HG02759 (cell line): ENCODE measurements at regions not wholly inside any gene's neighbourhood (a gene's known extent, or its start where the extent isn't known, plus 50 kb on each side); places are given as distances from the start of the nearest gene placed in this dataset.

Source experiments
- ATAC-seq: cut with Tn5 transposase; IDR thresholded peaks from one replicate; pipeline ENCODE4 v1.9.1; 2021; ENCODE audit warnings: mild to moderate bottlenecking, moderate library complexity; ENCODE audit not compliant: unreplicated experiment

DNA sequence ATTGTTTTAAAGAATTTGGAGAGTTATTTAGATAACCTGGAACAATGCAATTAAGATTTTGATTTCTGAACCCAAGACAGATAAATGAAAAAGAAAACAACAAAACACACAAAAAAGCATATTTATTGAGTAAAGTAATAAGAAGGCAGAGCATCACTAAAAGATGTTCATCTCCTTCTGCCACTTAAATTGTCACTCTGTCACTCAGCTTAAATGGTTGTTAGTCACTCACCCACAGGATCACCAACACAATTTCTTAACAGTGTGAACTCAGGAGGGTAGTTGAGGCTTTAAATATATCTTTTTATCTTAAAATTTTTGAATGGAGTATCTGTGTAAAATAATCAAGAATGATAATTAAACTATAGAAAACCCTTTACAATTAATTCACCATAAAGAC, 1215.5 kb upstream of the PCDH20 start:
- ATAC-seq, result no peak

DNA sequence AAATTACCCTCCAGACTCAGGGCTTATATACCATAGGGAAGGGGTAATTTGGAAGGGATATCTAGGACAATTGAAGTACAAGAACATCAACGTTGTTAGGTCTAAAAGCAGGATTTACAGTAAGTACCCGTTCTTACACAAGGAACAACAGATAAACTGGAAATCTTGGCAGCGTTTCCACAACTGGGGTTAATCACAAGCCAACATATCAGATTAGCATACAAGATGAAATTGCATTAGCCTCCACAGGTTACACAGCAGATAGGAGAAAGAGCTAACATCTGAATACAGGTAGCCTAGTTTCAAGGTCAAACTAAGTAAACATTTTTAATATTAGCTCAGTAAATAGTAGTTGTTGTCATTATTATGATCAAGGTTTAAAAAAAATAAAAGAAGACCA, 1214.0 kb upstream of the PCDH20 start:
- ATAC-seq, result no peak

DNA sequence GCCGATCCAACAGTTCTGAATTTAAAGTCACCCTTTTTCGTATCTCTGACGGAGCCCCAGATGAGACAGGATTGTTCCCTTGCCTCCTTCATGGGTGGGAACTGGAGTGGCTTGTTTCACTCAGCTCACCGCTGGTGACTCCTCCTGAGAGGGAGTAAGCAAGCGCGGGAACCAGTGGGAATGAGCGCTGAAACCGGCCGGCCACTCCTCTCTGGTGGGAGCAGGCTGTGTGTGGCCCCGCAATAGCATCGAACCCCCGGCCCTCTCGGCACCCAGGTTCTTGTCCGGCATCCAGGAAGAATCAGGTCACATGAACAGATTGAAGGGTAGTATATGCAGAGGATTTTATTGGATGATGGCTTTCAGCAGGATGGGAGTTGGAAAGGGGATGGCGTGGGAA, 1211.6 kb upstream of the PCDH20 start:
- no peak for ATAC-seq

DNA sequence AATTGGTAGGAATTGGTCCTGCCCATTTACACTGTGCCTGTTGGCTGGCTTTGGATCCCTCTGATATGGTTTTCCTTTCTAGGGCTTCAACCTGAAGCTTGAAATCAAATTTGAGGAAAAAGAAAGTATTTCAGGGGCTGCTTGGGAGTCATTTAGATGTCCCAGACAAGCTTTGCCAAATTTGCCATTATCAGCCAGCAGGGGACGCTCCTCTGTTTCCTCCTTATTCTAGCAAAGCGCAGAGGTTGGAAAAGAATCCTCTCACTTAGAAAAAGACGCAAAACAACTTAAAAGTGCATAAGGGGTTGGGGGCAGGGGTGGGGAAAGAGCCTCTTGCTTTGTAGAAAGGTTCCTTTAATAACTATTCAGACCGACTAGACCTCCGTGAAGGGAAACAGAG, 1211.1 kb upstream of the PCDH20 start:
- no peak for ATAC-seq

DNA sequence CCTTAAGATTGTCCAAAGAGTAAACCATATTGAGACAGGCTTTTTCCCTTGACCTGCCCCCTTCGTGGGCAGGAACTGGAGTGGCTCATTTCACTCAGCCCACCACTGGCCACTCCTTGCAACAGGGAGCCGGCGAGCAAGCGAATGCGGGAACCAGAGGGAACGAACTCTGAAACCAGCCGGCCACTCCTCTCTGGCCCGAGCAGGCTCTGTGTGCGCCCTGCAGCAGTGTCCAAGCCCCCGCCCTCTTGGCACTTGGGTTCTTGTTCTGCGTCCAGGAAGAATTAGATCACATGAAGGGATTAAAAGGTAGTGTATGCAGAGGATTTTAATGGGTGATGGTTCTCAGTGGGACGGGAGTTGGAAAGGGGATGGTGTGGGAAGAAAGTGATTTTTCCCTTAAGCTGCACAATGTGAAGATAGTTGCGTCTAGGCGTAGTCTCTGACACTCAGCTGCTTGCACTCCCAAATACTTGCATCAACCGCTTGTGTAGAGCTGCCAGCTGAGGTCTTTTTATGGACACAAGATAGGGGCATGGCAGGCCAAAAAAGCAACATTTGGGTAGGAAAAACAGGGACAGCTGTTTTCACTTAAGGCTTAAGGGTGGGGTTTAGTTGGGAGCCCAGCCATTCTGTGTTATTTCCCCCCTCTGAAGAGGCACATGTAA, 1209.7 kb upstream of the PCDH20 start:
- ATAC-seq, result no peak

DNA sequence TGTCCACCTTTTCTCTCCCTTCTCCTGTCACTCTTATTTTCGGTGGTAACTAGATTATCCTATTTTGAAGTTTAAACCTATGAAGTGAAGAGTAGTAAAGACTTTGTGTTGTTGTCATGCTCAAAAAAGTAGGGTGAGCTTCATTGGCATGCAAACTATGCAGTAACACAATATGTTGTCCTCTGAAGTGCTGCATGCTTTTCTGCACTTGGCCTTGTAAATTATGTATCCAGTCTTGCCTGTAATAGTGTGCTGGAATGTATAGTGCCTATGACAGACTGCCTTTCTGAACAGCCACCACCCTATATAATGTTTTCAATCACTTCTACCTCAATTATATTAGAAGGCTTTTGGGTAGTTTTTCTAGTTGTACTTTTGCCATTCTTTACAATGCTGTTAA, 1198.2 kb upstream of the PCDH20 start:
- no peak for ATAC-seq

DNA sequence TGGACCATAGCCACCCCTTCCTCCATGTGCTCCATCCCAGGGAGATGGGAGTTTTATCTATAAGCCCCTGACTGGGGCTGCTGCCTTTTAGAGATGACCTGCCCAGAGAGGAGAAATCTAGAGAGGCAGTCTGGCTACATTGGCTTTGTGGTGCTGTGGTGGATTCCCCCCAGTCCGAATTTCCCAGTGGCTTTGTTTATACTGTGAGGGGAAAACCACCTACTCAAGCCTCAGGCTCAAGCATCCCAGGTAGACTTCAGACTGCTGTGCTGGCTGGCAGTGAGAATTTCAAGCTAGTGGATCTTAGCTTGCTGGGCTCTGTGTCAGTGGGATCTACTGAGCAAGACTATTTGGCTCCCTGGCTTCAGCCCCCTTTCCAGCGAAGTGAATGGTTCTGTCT, 1195.7 kb upstream of the PCDH20 start:
- no peak for ATAC-seq

DNA sequence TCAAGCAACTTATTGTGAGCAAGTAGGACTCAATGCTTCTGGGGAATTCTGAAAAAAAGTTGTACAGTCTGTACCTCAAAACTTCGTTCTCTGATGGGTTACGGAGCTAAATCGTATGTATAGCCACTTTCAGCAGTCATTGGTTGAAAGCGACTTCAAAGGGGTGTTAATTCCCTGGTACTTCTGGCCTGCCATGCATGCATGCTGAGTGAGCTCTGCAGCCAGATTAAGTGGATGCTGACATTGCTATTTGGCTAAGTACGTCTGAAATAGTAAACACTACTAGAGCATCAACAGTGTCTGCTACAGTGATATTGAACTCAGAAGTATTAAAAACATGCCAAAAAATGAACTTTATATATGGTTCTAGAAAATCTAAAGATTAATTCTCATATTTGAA, 1183.1 kb upstream of the PCDH20 start:
- no peak for ATAC-seq

DNA sequence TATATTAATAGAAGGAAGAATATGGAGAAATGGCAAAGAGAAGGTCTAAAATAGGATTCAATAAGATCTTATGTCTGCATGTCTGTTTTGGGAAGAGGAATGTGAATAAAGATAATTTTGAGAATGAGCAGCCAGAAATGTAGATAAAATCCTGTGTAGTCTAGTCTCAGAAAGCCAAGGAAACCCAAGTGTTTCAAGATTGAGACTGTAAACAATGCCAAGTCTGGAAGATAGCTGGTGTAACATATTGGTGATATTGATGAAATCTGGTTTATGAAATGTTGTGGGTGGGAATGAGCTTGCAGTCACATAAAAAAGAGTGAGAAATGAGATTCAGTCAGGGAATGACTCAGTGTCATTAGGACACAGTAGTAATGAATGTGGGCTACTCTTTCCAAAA, 1180.3 kb upstream of the PCDH20 start:
- ATAC-seq, result no peak

DNA sequence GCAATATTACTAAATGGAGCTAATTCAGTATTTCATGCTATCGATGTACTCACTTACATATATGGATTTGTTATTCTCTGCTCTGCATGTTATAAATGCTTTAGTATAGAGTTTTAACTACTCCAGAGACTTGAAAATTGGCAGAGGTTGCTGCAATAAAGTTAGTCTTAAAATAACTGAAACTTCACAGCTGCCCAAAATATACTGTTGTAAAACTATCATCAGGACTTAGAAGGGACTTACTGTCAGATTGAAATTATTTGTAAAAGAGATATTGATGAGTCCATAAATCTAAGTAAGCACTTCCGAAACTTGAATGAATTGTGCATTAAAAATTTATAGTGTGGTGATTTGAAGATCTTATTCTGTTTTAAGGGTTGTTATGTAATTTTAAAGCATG, 1178.2 kb upstream of the PCDH20 start:
- ATAC-seq, result no peak

DNA sequence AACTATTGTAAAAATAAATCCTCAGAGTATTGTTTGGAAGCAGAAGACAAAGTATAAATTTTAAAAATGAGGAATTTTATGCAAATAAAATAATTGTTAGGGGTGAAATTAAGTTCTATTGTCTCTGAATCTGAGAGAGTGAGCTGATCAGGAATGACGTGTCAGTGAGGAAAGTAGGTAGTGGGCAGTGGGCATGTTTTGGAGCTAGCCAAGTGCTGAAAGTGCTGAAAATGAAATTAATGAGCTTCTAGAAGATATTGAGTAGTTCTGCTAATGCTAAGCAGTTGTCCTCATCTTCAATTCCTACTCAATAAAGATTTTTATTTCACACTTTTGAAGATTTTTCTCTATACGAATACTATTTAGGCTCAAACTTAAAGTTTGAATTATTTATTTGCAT, 1167.8 kb upstream of the PCDH20 start:
- no peak for ATAC-seq

DNA sequence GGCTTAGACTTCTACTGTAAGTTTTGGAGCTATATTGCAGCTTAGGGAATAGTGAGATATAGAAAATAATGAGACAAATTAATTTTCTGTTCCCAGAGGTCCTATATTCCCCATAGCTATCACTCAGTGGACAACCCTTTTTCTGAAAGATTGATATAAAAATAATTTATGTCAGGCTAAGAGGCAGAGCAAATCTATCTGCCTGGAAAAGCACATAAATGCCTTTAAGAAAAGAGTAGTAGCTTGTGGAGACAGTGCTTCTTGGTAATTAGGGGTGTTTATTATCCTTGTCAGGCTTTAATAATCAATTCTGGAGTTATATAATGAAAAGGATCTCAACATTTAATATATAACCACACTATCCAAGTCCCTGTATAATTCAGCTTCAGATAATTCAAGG, 1162.8 kb upstream of the PCDH20 start:
- ATAC-seq, result no peak

DNA sequence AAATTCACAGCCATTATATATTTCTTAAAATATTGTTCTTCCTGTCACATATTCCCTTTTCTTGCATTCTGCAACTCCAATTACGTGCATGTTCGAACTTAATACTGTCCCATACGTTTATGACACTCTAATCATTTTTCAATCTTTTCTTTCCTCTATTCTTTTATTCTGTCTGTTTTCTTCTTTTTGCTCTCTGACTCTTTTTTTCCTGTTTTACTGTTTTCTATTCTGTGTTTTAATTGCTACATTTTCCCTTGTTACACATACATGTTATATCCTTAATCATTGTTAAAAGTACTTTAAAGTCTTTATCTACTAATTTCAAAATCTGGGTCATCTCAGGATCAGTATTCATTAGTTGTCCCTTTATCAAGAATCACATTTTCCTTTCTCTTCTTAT, 1149.1 kb upstream of the PCDH20 start:
- ATAC-seq, result no peak

DNA sequence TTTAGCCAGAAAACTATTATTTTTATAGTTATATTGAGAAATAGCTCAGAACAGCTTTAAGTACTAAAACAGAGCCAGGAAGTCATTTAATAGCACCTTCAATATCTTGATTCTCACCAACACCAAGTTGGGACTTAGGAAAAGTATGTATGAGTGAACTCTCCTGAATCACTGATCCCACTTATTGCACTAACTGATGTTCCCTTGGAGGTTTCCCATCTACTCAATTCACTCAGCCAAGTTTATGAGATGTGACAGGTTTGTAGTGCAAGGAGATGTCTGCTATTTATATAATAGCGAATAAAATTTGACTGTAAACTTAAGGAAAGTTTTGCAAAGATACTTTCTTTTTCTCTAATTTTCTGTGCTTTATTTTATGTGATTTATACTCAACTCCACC, 1147.6 kb upstream of the PCDH20 start:
- ATAC-seq, result no peak

DNA sequence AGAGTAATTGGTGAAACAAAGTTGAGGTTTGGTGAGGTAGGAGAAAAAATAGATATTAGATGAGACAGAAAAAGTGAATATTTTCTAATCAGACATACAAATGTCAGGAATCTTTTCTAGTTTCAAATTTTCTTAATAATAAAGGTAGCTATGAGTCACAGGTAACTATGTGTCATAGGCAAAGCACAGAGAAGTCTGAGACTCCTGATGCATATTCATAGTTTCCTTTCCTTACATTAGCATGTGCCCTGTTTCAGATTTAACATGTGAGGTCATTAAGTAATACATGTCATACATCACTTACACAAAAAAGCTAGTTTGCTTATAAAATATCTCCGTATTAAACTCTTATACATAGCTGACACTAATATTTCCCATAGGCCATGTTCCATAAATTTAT, 1141.3 kb upstream of the PCDH20 start:
- ATAC-seq, result no peak

DNA sequence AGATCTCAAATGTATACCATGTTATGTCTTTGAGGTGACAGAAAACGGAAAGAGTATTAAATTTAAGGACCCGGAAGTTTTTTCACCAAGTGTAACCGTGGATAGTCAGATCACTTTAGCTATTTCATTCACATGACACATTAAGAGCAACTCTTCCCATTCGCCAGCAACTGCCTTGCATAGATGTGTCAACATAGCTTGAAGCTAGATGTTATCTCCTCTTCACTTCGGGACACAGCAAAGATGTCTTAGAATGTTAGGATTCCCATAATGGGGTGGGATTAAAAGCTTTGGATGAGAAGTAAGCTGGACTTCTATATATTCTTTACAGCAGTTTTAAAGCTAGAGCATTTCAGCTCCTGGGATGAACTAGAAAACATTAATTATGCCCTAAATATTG, 1135.9 kb upstream of the PCDH20 start:
- ATAC-seq, result no peak

DNA sequence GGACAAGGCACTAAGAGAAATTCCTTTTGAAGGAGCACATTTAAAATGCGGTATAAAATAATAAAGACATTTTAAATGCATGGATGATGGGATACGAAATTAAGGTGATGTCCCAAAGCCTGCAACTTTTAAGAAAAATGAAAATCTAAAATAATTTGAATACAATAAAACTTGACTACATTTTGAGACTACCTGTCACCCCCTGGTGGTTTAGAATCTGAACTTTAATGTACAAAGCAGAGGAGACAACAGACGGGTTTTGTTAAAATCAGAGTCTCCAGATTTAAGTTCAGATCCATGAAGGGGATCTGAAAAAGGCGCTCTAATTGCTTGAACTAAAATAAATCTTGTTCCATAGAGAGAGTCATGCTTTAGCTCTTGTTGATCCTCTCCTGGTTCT, 1129.3 kb upstream of the PCDH20 start:
- no peak for ATAC-seq

DNA sequence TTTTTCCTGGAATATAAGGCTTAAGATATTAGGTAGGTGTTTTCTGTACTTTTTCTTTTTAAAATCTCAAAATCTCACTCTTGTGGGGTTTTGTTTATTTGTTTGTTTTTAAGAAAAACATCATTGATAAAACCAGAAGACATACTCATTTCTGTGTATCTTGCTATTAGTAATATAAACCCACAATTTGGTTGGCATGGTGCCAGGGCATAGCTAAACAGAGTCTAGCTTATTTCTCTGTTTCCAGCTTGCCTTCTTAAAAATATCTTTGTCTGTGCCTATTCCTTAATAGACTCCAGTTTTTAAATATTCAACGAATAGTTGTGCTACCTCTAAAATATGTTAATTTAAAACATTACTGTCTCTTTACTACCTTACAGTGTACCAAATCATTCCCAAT, 1121.9 kb upstream of the PCDH20 start:
- no peak for ATAC-seq

DNA sequence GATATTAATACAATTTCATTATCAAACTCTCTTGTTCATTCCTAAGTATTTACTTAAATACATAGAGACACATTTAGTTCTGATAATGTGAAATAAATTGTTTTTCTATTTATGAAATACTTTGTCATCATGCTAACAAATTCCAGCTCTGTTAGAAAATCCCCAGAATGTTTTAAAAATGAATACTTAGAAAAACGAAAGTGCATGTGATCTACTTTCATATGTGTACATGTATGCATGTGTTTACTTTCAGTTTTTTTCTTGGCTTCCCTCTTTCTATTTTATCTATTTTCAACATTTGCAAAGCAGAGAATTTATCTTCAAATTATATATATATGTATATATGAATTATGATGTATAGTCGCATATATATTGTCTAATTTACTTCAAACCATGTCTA, 1110.0 kb upstream of the PCDH20 start:
- no peak for ATAC-seq

DNA sequence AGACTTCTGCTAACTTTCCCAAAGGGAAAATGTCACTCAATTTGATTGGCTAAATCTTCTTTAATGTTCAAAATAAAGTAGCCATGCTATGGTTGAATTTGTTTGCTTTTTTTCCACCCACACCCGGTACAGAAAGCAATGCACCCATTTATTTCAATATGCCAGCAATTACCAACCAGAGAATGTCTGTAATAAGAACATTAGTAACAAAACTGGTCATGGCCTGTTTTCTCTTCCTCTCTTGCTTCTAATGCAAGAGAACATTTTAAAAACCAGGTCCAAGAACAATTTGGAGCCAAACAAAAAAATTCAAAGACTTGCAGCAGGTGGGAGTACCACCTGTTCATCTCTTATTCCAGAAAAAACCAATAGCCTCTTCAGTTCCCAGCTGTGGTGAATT, 1108.8 kb upstream of the PCDH20 start:
- ATAC-seq, result peak; percentile 51

DNA sequence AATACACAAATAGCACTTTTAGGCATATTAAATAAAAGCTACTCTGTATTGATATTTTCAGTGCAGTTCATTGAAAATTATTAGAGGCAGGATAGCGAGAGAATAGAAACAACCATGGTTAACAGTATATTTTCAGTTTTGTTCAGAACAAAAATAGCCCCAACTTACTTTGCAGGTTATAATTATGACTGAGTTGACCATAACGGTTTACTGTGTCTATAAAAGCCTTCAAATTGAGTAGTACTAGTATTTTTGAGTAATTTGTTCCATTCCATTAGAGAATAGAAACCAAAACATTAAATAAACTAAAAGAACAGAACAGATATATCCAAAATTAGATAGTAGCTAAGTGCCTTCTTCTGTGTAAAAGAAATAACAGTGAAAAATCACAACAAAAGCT, 1108.4 kb upstream of the PCDH20 start:
- ATAC-seq, result peak; percentile 70

DNA sequence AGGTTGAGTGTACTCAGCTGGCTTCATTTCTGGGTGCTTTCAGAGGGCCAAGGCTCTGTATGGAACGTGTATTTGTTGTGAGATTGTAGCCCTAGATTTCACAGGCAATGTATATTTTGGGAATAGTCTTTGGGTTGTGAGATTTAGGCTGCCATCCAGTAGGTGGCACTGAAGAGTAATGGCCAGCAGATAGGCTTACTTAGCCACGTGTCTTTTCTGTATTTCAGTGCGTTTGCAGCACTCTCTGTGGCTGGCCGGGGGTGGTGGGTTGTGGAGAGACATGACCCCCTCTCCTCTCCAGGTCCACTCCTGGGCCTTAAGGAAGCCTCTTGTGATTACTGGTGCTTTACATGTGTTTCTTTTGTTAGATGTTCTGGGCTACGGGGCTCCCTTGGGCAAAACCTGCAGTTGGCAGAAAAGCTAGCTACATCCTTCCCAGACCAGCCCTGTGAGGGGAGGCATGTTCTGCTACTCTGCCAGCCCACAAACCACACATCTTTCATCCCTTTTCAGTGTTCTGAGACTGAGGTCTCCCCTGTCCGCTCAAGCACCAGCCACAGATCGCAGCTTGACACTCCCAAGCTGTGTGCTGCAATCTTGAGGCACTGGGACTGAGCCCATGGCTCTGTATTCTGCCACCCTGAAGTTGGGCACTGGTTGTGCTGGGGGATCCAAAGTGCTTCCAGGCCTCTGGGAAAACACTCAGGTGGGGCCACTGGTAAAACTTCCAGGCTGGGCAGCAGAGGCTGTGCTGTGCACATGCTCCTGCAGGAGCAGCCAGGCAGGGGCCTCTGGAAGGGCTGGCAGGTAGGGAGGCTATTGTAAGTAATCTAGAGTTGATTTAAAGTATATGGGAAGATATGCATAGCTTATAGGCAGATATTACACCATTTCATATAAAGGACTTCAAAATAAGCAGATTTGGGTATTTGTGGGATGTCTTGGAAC, 1096.8 kb upstream of the PCDH20 start:
- peak; percentile 93 for ATAC-seq
